Activated naive CD8-positive, alpha-beta T cell treated with anti-CD3 and anti-CD28 coated beads for 36 hours (primary cell): ENCODE measurements at regions not wholly inside any gene's neighbourhood (a gene's known extent, or its start where the extent isn't known, plus 50 kb on each side); places are given as distances from the start of the nearest gene placed in this dataset.

ENCODE experiments used
- DNase-seq: peaks from one replicate; pipeline ENCODE4 v3.0.0; 2021
- H3K27ac Mint-ChIP-seq: one replicate; pipeline ENCODE4 v1.8.0; 2022; ENCODE audit warnings: mild to moderate bottlenecking, moderate library complexity, mixed read lengths
- H3K27me3 Mint-ChIP-seq: one replicate; pipeline ENCODE4 v1.8.0; 2022; ENCODE audit warnings: mild to moderate bottlenecking, mixed read lengths
- H3K36me3 Mint-ChIP-seq: one replicate; pipeline ENCODE4 v1.8.0; 2021; ENCODE audit warnings: mild to moderate bottlenecking, mixed read lengths
- H3K4me1 Mint-ChIP-seq: one replicate; pipeline ENCODE4 v1.8.0; 2021; ENCODE audit warnings: mixed read lengths
- H3K4me3 Mint-ChIP-seq: one replicate; pipeline ENCODE4 v1.8.0; 2022; ENCODE audit warnings: mild to moderate bottlenecking, moderate library complexity, mixed read lengths
- H3K9me3 Mint-ChIP-seq: one replicate; pipeline ENCODE4 v1.8.0; 2022; ENCODE audit warnings: mixed read lengths

GRCh38 chr2:167491788-167492187, 603.5 kb downstream of the XIRP2 start:
- H3K4me1 Mint-ChIP-seq, result no peaks in the 10 kb centered on the region
- DNase-seq, result no peak
- no peaks in the 10 kb centered on the region for H3K9me3 Mint-ChIP-seq
- no peaks in the 10 kb centered on the region for H3K27me3 Mint-ChIP-seq
- H3K36me3 Mint-ChIP-seq, result no peaks in the 10 kb centered on the region
- no peak overlapping the region for H3K4me3 Mint-ChIP-seq
- no peak overlapping the region for H3K27ac Mint-ChIP-seq

GRCh38 chr2:167490455-167490854, 602.2 kb downstream of the XIRP2 start:
- Mint-ChIP-seq H3K9me3 (no peaks in the 10 kb centered on the region), H3K4me1 (no peaks in the 10 kb centered on the region), H3K4me3 (no peak overlapping the region), H3K36me3 (no peaks in the 10 kb centered on the region), H3K27me3 (no peaks in the 10 kb centered on the region), H3K27ac (no peak overlapping the region)
- no peak for DNase-seq

DNA sequence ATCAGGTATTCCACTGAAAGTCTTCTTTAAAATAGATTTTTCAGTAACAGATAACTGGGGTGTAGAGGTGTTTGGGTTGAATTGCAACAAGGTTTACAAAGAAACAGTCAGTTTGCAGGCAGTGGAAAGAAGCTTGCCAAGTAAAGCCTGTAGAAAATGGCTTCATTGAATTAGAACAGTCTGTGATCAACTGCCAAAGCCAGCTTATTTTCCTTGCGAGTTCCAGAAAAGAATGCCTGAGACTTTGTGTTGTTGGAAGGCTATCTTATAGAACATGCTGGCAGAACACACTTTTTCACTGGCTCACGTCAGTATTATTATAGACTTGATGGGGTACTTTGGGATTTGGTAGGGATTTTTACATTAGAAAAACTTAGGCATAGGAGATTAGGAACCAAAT, 601.0 kb downstream of the XIRP2 start:
- no peak overlapping the region for H3K4me3 Mint-ChIP-seq
- no peaks in the 10 kb centered on the region for H3K27me3 Mint-ChIP-seq
- no peaks in the 10 kb centered on the region for H3K4me1 Mint-ChIP-seq
- H3K9me3 Mint-ChIP-seq, result no peaks in the 10 kb centered on the region
- no peaks in the 10 kb centered on the region for H3K36me3 Mint-ChIP-seq
- no peak overlapping the region for H3K27ac Mint-ChIP-seq
- no peak for DNase-seq

DNA sequence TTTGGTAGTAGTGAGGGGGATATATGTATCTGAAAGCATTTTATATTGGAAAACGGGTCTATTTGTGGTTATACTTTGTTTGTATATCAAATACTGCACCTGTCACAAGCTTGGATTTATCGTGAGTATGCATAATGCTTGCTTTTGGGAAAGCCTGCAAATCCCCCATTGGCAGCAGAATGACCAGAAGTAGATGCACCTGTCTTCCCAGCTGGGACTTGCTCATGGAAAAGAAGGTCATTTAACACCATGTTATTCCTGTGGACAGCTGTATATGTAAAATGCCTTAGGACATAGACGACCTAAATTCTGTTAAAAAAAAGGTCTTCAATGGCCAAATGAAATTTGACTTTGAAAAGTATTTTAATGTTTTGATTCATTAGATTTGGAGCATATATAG, 599.4 kb downstream of the XIRP2 start:
- H3K4me1 Mint-ChIP-seq, result no peaks in the 10 kb centered on the region
- H3K9me3 Mint-ChIP-seq, result no peaks in the 10 kb centered on the region
- H3K27ac Mint-ChIP-seq, result no peak overlapping the region
- H3K4me3 Mint-ChIP-seq, result no peak overlapping the region
- DNase-seq, result no peak
- no peaks in the 10 kb centered on the region for H3K36me3 Mint-ChIP-seq
- H3K27me3 Mint-ChIP-seq, result no peaks in the 10 kb centered on the region

- H3K9me3 Mint-ChIP-seq, result no peaks in the 10 kb centered on the region
- H3K4me3 Mint-ChIP-seq, result no peak overlapping the region
- no peak for DNase-seq
- no peak overlapping the region for H3K27ac Mint-ChIP-seq
- H3K4me1 Mint-ChIP-seq, result no peaks in the 10 kb centered on the region
- no peaks in the 10 kb centered on the region for H3K36me3 Mint-ChIP-seq
- peaks cover 5% of the 10 kb centered on the region for H3K27me3 Mint-ChIP-seq
These were observed 596.6 kb downstream of the XIRP2 start for GRCh38 chr2:167484875-167485274.

GRCh38 chr2:167480986-167481309, 592.7 kb downstream of the XIRP2 start:
- Mint-ChIP-seq H3K4me3 (no peak overlapping the region), H3K36me3 (no peaks in the 10 kb centered on the region), H3K27me3 (peaks cover 5% of the 10 kb centered on the region), H3K27ac (no peak overlapping the region), H3K4me1 (no peaks in the 10 kb centered on the region), H3K9me3 (no peaks in the 10 kb centered on the region)
- no peak for DNase-seq

DNA sequence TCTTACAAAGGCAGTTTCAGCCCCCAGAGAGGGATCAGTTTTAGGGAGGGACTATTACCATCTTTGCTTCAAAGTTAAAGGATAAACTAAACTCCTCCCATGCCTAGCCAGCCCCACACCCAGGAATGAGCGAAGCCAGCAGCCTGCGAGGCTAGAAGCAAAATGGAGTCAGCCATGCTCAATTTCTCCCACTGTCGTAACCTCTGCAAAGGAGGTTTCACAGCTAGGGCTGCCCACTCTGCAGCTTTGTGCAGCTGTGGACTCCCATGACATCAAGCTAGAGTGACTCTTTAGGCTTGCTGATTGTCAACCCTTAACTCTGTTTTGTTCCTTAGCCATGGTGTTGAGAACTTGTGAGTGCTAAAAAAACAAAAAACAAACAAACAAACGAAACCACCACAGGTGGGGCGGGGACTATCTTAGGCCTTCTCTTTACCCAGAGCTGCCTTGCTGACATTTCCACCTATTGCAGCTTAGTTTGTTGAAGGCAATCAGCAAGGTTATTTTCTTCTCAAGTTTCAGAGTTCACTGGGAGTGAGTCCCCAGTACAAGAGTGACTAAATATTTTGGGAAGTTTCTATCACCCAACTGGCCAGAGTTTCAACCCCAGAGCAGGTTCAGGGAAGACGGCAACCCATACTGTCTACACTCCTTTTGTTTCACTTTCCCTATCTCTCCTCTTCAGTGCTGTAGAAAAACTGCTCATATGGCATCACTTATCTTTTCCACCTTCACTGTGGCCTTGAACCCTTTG, 592.1 kb downstream of the XIRP2 start:
- Mint-ChIP-seq H3K9me3 (no peaks in the 10 kb centered on the region), H3K4me1 (no peaks in the 10 kb centered on the region), H3K27ac (no peak overlapping the region), H3K4me3 (no peak overlapping the region), H3K27me3 (peaks cover 5% of the 10 kb centered on the region), H3K36me3 (no peaks in the 10 kb centered on the region)
- no peak for DNase-seq

GRCh38 chr2:167478196-167478595, 589.9 kb downstream of the XIRP2 start:
- H3K27ac Mint-ChIP-seq, result no peak overlapping the region
- no peak for DNase-seq
- no peak overlapping the region for H3K4me3 Mint-ChIP-seq
- peaks cover 5% of the 10 kb centered on the region for H3K27me3 Mint-ChIP-seq
- no peaks in the 10 kb centered on the region for H3K9me3 Mint-ChIP-seq
- no peaks in the 10 kb centered on the region for H3K4me1 Mint-ChIP-seq
- H3K36me3 Mint-ChIP-seq, result no peaks in the 10 kb centered on the region

DNA sequence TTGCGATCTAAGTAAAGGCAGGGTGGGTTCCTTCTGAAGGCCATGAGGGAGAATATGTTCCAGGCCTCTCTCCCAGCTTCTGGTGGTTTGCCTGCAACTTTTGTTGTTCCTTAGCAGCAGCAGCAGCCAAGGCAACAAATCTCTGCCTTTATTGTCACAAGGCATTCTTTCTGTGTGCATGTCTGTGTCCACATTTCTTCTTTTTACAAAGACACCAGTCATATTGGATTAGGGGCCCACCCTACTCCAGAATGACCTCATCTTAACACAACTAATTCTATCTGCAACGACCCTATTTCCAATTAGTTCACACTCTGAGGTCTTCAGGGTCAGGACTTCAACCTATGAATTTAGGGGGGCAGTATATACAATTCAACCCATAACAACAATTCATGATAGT, 587.5 kb downstream of the XIRP2 start:
- no peak for DNase-seq
- H3K27me3 Mint-ChIP-seq, result no peaks in the 10 kb centered on the region
- H3K4me3 Mint-ChIP-seq, result no peak overlapping the region
- no peaks in the 10 kb centered on the region for H3K9me3 Mint-ChIP-seq
- no peaks in the 10 kb centered on the region for H3K4me1 Mint-ChIP-seq
- no peak overlapping the region for H3K27ac Mint-ChIP-seq
- no peaks in the 10 kb centered on the region for H3K36me3 Mint-ChIP-seq

GRCh38 chr2:167471734-167472133, 583.5 kb downstream of the XIRP2 start:
- Mint-ChIP-seq H3K4me3 (no peak overlapping the region), H3K27me3 (no peaks in the 10 kb centered on the region), H3K4me1 (no peaks in the 10 kb centered on the region), H3K27ac (no peak overlapping the region), H3K9me3 (no peaks in the 10 kb centered on the region), H3K36me3 (no peaks in the 10 kb centered on the region)
- DNase-seq, result no peak

- Mint-ChIP-seq H3K36me3 (no peaks in the 10 kb centered on the region), H3K27me3 (no peaks in the 10 kb centered on the region), H3K4me1 (no peaks in the 10 kb centered on the region), H3K27ac (no peak overlapping the region), H3K4me3 (no peak overlapping the region), H3K9me3 (no peaks in the 10 kb centered on the region)
- no peak for DNase-seq
These were observed 583.1 kb downstream of the XIRP2 start for GRCh38 chr2:167471332-167471731.

DNA sequence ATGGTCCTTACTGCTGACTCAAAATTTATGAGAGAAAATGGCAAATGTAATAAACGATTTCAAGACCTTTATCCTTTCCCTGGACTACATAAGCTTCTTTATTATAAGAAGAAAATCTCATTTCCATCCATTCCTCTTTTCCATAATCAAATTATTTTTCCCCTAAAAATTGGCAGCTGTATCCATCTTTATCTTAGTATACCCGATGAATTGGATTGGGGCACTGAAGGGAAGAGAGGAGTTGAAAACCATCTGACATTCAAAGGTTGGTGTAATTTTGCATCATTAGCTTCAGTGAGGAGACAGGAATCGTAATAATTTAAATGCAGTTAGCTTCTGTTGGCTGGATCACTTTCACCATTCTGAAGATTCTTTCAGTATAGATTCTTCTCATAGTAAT, 574.1 kb downstream of the XIRP2 start:
- H3K4me3 Mint-ChIP-seq, result no peak overlapping the region
- H3K9me3 Mint-ChIP-seq, result peaks cover 14% of the 10 kb centered on the region
- no peak overlapping the region for H3K27ac Mint-ChIP-seq
- no peaks in the 10 kb centered on the region for H3K4me1 Mint-ChIP-seq
- H3K36me3 Mint-ChIP-seq, result no peaks in the 10 kb centered on the region
- no peaks in the 10 kb centered on the region for H3K27me3 Mint-ChIP-seq
- DNase-seq, result no peak

DNA sequence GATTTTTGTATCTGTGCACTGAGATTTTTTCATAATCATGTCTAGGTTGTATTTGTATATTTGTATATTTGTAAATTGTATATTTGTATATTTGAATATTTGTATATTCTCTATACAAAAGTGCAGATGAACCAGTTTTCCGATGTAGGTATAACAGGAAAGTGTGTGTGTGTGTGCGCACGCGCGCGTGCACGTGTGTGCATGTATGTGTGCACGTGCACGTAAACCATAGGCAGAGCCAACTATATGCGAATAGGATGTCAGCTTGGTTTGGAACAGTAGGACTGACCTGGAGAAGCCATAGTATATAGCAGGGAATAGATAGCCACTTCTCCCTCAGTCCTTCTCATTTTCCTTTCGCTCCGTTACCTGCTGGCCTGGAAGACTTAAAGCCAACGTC, 565.8 kb downstream of the XIRP2 start:
- H3K27ac Mint-ChIP-seq, result no peak overlapping the region

DNA sequence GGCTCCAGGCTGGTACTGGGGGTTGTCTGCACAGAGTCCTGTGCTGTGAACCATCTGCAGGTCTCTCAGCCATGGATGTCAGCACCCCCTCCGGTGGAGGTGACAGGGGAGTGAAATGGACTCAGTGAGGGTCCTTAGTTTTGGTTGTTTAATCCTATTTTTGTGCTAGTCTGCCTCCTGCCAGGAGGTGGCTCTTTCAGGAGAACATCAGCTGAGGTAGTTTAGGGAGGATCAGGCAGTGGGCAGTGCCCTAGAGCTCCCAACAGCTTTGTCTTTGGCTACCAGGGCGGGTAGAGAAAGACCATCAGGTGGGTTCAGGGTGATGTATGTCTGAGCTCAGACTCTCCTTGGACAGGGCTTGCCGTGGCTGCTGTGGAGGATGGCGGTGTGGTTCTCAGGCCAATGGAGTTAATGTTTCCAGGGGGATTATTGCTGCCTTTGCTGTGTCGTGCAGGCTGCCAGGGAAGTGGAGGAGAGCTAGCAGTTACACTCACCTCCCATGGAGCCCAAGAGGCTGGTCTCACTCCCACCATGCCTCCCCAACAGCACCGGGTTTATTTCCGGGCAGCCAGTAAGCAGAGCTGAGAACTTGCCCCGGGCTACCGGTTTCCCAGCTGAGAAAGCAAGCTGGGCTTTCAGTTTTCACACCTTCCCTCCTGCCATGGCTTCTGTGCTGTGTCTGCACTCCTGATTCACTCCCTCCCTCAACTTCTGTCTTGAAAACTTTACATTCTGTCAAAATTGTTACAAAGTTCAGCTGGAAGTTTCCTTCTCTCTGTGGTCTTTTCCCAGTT, 563.4 kb downstream of the XIRP2 start:
- Mint-ChIP-seq H3K4me3 (no peak overlapping the region), H3K36me3 (no peaks in the 10 kb centered on the region), H3K9me3 (peaks cover 16% of the 10 kb centered on the region), H3K4me1 (no peaks in the 10 kb centered on the region), H3K27ac (no peak overlapping the region), H3K27me3 (no peaks in the 10 kb centered on the region)
- no peak for DNase-seq

More for the DNA sequence above, 565.8 kb downstream of the XIRP2 start:
- Mint-ChIP-seq H3K9me3 (peaks cover 11% of the 10 kb centered on the region), H3K4me3 (no peak overlapping the region), H3K36me3 (no peaks in the 10 kb centered on the region), H3K4me1 (no peaks in the 10 kb centered on the region), H3K27me3 (no peaks in the 10 kb centered on the region)
- no peak for DNase-seq

GRCh38 chr2:167450364-167450763, 562.1 kb downstream of the XIRP2 start:
- Mint-ChIP-seq H3K9me3 (peaks cover 16% of the 10 kb centered on the region), H3K4me3 (no peak overlapping the region), H3K27ac (no peak overlapping the region), H3K4me1 (no peaks in the 10 kb centered on the region), H3K27me3 (no peaks in the 10 kb centered on the region), H3K36me3 (no peaks in the 10 kb centered on the region)
- no peak for DNase-seq

DNA sequence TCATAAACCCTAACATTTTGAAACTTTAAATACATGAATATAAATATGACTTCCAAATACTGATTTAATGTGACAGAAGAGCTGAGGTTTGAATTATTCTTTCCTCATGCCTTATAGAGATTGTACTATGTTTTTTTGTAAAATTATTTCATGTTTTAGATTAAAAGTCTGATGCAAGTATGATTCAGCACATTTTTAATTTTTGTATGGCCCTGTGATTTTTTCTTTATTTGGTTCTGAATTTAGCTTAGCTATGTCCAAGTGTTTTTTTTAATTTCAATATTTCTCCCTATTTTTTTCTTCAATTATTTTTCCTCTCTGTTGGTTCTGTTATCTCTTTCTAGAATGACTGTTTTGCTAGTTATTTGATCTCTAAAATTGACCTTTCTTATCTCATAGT, 552.1 kb downstream of the XIRP2 start:
- Mint-ChIP-seq H3K36me3 (no peaks in the 10 kb centered on the region), H3K9me3 (peaks cover 4% of the 10 kb centered on the region), H3K4me3 (no peak overlapping the region), H3K27ac (no peak overlapping the region), H3K27me3 (no peaks in the 10 kb centered on the region), H3K4me1 (no peaks in the 10 kb centered on the region)
- no peak for DNase-seq
